ENCODE measurements at regions not wholly inside any gene's neighbourhood (a gene's known extent, or its start where the extent isn't known, plus 50 kb on each side); places are given as distances from the start of the nearest gene placed in this dataset.
"Not testable (repeated sequence)": the region's sequence is repeated elsewhere in the genome, so short reads cannot be mapped to it uniquely, and the experiment has no call there.

DNA sequence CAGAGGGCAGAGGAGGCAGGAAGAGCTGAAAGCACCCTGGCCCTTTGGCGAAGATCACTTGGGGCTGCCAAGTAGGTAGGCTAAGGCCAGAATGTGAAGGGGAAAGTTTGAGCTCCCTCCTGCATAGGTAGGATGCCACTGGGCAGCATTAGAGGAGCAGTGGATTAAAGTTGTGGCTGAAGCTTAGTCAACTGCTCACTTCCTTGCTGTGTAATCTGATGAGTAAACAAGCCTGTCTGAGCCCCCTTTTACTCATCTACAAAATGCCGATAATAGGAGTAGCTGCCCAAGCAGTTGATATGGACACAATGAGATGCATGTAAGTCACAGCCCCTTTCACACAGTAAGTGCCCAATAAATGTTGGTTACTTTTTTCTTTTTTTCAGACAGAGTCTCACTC is 216.4 kb downstream of the MN1 start:
- DNase-seq = no peak

DNA sequence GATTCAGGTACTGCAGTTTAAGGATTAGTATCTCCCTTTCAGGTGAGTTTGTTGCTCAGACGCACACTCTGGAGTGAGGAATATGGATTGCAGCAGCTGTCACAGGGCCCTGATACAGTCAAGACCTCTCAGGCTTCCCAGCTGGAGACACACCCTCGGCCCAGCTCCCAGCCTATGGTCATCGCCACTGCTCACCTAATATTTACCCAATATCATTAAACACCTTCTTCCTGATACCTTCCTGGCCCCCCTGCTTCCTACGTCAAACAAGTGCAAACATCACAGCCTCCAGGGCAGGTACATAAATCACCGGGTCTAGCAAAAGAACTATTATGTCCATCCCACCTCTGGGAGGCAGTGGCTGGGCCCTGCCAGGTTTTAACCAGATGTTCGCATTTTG is 213.3 kb downstream of the MN1 start:
- no peak for DNase-seq

DNA sequence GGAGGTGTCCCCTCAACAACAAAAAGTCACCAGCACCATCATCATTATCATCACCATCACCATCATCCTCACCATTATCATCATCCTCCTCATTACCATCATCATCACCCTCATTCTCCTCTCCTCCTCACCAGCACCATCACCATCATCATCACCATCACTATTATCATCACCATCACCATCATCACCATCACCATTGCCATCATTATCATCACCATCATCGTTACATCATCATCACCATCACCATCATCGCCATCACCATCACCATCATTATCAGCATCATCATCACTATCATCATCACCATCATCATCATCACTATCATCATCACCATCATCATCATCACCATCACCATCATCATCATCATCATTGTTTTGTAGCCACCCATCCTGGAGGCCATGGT is 212.6 kb downstream of the MN1 start:
- no peak for DNase-seq

DNA sequence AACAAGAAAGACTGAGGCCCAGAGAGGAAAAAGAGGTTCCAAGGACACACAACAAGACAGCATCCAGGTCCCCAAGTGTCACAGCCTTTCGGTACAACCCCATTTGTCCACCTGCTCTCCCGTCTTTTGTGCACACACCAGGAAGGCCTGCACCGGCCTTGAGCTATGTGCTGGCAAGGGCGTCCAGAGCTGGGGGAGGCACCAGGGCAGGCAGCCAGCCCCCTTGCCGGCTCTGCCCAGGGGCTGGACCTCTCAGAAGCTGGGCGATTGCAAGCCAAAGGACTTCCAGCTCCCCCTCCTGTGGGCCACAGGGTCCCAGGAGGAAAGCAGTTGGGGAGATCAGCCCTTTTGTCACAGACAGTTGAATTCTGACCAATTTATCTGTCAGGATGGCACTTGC is 210.5 kb downstream of the MN1 start:
- no peak for DNase-seq

DNA sequence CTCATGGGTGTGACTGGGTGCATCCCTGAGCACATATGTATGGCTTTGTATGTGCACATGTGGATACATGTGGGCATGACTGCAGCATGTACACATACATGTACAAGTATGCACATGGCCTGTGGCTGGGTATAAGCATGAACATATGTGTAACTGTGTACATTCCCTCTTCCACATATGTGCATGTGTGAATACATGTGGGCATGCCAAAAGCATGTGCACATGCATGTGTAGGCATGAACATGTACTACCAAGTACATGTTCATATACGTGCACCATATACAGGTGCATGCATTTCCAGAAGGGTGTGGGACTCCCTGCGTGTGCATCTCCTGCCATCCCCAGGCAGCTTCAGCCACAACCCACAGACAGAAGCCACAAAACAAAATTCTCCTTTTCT is 208.2 kb downstream of the MN1 start:
- DNase-seq = no peak

DNA sequence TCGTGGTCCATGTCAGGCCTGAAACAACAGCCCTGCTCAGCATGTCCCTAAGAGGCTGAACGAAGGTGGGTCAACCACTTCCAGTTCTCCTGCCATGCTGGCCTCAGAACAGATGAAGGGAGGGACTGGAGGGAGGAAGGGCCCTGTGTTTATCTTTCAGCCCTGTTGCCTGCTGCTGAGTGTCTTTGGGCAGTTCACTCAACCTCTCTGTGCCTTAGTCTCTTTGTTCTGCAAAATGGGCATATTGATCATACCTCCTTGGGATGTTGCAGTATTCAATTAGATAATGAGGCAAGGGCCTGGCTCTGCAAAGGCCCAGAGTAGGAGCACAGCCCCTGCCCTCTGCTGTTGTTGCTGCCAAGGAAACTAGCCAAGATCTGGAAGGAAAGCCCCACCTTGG is 207.5 kb downstream of the MN1 start:
- no peak for DNase-seq

DNA sequence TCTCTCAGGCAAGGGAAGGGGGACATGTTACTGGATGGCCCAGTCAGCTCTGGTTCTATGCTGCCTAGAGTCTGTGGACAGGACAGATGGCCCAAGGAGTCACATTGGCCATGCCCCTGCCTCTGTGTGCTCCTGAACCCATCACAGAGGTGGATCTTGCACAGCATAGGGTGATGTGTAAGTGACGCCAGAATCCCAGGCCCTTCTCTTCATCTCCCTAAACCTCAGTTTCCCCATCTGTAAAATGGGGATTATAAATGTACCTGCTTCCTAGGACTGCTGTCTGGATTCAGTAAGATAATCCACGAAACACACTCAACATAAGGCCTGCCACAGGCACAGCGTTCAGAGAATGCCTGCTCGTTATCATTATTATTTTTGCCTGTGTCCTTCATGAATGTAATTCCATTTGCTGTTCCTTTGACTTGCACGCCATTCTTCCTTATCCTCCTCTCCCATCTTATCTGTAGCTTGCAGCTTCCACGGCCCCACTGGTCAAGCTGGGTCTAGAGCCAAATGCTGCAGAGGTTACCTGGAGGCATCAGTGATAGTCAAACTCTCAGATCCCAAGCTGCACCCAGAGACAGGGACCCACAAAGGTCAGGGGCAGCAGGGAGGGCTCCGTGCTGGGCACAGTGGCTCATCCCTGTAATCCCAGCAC is 207.0 kb downstream of the MN1 start:
- no peak for DNase-seq

DNA sequence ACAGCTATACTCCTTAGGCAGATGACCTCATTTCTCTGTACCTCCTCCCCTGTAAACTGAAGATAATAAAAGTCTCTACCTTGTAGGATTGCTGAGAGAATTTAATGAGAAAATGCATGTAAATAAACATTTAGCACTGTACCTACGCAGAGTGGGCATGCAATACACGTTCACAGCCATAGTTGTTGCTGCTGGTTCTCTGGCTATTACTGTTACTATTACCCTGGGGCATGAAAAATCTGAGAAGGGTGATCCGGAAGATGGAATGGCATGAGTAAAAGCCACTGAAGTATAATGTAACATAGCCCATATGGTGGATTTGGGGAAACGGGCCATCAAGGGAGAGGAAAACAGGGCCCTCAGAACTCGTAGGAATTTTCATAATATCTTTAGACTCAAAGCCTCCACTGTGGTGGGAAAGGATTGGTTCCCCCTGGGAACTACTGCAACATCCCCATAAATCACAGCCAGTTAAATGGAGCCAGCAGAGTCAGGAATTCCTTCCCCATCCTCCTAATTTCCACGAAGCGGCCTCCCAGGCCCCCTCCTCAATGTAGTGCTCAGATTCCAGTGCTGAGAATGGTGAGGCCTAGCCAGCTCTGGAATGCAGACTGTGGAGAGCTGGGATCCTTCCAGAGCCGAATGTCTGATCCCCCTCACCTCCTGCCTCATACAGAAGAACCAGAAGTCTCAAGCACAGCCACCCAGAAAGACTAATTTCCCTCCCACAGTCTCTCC is 205.3 kb downstream of the MN1 start:
- no peak for DNase-seq

DNA sequence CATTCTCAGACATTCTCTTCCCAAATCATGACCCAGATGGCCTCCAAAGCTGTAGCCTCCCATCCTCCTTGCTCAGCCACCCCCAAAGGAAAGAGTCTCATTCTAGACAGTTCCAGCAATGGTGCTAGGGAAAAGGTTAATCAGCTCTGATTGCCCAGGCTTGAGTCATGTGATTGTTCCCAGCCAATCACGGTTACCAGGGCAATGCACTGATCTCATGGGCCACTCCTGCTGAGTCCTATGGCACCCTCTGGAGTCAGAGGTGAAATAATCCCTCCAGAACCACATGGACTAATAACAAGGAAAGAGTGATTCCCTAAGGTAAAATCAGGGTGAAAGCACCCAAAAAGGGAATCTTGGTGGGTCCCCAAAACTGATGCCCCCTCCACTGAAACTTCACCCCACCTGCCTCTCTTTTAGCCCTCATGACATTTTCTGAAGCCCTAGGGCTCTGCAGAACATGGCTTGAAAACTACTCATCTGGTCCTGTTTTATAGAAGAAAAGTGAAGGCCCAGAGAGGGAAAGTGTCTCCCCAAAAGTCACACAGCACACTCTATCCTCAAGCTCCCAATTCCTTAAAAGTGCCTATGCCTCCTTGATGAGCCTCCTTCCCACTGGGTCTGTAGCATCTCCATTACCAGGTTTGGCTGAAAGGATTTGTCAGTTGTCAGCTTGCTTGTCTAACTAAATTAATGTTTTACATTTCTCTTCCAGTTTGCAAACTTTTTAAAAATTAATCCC is 203.7 kb downstream of the MN1 start:
- no peak for DNase-seq

DNA sequence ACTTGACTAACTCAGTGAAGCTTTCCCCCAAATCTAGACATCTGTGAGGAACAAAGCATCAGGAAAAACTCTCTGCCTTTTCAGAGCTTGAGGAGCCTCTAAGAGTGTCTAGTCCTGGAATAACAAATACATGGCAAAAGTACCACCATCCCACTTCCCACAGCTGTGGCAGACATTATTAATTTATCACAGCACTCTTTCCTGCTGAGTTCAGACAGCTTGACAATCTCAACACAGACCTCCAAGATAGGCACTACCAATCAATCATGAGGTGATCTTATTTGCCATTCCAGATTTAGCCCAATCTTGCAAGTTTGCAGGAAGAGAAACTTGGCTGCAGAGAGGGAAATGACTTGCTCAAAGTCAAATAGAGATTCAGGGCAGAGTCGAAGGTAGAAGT is 202.8 kb downstream of the MN1 start:
- no peak for DNase-seq

DNA sequence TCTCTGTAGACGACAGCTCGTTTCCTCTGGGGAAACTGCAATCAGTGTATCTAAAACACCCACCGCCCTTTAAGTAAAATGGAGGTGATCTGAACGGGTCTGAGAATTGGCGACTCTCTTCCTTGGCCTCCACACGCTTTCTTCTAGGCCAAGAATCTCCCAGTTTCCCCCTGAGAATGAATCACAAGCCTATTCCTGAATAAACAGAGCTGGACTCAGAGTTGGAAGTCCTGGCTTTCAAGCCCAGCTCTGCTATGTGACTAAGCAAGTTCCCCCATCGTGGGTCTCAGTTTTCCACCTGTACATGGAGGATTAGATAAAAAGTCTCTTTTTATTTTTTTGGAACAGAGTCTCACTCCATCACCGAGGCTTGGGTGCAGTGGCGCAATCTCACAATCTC is 200.4 kb downstream of the MN1 start:
- DNase-seq = no peak

DNA sequence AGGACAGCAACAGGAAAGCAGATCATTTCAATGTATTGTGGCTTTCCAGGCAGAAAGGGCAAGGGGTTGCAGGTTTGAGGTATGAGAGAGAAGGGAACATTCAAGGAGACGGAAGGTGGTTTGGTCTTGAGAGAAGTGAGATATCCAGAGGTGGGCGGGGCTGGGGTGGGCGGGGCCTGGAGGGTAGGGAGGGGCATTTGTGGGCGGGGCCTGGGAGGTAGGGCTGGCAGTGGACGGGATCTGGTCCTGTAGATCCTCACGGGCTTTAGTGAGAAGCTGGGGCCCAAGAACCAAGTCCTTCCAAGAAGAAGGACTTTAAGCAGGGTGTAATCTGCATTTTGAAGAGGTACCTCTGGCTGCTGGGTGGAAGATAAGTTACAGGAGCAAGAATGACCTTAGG is 199.2 kb downstream of the MN1 start:
- no peak for DNase-seq

DNA sequence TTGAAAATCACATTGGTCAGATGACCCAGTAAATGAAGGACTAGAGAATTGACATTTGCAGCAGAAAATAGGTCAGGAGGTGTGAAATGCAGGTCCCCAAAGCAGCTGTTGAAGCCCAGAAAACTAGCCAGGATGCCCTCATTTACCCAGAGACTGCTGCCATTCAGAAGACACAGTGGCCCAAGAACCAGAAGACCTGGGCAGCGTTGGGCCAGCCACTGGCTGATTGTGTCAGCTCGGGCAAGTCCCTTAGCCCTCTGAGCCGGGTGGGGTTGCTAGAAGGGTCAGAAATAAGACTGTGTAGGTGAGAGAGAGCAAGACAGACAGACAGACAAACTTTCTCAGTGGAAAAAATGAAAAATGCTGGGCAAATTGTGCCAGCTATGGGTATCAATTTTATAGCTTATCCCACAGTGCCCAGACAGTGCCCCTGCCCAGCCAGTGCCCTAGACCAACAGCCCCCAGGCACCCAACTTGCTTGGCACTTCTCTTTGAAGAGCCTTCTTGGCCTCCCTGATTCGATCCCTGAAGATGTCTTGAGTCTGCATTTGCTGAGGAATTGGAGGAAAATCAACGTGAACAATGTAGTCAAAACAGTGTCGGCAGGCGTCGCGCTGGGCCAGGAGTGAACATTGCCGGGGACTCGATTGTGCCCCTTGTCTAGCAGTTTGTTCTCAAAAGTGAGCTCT is 198.3 kb downstream of the MN1 start:
- DNase-seq = no peak

DNA sequence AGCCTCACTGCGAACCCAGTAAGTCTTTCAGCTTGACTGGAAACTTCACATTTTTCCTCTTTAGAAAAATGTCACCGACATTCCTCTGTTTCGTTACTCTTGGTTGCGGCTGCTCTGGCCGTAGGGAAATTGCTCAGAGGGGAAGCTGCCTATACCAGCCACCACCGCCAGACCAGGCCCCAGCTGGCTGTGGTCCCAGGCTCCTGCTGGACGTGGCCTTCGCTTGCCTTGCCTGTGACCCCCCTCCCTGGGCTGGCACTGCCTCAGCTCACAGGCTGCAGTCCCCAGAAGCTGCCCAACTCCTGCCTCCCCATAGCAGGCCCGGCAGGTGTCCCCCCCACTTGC is 197.8 kb downstream of the MN1 start:
- no peak for DNase-seq

DNA sequence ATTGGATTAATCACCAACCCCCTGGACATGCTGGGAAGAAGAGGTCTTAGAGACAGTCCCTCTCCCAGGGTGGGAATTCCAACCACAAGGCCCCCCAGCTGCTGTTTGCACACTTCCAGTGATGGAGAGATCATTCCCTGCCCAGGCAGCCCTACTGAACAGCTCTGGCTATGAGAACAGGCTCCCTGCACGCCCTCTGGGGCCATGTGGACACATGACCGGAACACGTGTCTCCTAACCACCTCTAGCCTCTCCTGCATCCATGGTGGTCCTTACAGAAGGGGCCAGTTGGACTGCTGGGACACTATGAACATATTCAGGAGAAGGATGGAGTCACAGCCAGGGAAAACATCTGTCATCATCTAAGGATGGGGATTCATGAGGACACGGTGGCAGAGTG is 196.2 kb downstream of the MN1 start:
- DNase-seq = no peak

DNA sequence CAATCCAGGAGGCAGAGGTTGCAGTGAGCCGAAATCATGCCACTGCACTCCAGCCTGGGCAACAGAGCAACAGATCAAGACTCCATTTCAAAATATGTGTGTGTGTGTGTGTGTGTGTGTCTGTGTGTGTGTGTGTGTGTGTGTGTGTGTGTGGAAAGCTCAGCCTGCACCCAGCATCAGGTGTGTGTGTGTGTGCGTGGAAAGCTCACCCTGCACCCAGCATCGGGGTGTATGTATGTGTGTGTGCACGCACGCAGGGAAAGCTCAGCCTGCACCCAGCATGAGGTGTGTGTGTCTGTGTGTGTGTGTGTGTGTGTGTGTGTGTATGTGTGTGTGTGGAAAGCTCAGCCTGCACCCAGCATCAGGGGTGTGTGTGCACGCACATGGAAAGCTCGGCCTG is 193.8 kb downstream of the MN1 start:
- not testable (repeated sequence) for DNase-seq

DNA sequence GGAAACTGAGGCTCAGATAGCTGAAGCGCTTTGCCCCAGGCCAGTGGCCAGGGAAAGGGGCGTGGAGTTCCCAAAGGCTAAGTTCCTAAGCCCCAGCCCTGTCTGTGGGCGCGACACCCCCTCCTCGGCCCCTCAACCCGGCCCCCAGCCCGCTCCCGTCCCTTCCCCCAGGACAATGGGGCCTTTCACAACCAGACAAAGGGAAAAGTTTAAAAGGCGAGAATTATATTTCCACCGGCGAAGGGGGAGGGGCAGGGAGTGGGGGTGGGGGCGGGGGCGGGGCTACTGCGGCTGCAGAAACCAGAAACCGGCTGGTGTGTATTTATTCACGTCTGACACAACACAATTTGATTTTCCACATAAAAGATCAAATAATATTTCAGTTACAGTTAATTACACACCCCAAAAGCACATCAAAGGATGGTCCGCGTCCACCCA is 192.1 kb downstream of the MN1 start:
- no peak for DNase-seq

DNA sequence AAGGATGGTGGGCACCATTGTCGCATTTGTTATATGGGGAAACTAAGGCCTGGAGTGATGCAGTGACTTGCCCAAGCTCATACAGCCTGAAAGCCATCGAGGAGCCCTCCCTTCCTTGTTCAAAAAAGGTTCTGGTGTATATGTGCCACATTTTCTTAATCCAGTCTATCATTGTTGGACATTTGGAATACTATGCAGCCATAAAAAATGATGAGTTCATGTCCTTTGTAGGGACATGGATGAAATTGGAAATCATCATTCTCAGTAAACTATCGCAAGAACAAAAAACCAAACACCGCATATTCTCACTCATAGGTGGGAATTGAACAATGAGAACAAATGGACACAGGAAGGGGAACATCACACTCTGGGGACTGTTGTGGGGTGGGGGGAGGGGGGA is 191.4 kb downstream of the MN1 start:
- not testable (repeated sequence) for DNase-seq

DNA sequence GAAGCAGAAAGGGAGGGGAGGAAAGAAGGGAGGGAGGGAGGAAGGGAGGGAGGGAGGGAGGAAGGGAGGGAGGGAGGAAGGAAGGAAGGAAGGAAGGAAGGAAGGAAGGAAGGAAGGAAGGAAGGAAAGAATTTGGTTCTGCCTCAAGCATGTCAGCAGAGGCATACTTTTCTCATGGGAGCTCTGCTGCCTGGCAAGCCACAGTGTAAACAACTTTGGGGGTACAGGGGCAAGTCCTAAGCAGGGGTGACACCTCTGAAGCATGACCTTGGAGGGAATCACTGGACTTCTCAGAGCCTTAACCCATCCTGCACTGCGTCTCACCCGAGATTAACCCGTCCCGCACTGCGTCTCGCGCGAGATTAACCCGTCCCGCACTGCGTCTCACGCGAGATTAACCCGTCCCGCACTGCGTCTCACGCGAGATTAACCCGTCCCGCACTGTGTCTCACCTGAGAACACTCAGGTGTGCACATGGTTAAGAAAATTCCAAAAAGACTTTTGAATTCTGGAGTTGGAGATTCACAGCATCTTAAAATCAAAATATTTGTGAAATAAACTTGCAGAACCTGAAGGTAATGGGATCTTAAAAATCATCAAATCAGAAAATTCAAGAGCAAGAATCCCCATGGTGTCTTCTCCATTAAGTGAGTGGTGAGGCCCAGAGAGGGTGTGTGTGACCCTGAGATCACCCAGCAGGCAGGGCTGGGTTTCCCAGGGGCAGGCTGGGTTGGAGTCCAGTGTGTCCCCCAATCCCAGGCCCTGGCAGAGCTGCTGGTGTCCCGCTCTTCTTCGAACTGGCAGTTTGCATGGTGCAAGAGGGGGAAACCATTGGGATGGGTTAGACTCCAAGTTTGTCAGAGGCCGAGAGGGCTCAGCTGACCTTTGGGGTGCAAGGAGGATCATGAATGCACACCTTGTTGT is 190.4 kb downstream of the MN1 start:
- DNase-seq = no peak

DNA sequence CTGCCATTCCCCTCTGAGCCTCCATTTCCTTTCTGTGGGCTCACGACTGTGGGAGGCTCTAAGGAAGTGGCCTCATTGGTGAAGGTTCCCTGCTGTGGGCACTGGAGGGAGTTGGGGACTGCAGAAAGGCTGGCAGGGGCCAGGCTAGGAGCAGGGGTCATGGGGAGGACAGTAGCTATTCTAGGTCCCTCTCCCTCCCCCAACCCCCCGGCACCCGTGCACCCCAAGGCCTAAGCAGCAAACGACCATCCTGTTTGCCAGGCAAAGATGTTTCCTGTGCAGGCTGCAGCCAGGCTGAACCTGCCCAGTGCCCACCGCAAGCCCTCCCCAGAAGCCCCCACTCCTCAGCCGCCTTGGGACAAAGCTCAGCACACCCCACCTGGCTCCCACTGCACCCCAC is 189.4 kb downstream of the MN1 start:
- no peak for DNase-seq

DNA sequence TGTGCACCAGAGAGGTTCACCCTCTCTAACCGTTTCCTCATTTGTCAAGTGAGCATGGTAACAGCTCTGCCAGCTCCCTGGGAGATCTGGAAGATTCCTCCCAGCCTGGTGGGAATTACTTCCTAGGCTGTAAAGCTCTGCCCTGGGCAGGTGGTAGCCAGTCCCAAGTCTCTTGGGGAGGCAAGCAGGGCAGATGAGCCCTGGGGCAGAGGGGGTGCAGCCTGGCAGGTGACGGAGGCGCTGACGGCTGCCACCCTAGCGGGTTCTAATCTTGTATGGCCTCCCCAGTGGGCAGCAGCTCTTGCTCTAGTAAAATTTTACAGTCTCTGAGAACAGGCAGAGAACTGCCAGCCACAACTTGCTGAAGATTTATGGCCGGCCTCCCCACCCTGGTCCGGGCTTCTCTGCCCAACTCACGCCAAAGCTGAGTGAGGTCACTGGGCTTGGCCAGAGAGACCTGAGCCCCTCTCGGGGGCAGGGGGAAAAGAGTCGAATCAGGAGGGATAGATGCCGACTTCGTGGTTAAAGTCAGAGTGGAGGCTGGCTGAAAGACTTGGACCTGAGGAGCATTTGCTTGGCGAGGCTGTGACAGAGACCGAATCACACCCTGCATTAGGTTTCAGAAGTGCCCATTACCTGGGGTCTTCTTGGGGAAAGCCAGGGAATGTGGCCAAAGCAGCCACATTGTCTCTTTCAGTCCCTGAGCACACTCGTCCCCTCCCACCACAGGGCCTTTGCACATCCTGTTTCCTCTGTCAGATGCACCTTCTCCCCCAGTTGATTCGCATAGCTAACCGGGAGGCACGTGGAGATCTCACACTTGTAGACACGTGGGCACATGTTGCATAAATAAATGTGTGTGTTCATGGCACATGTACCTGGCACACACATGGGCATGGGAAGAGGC is 188.2 kb downstream of the MN1 start:
- DNase-seq = no peak

Data from T-helper 1 cell (primary cell).